ENCODE measurements at regions not wholly inside any gene's neighbourhood (a gene's known extent, or its start where the extent isn't known, plus 50 kb on each side); places are given as distances from the start of the nearest gene placed in this dataset.

DNA sequence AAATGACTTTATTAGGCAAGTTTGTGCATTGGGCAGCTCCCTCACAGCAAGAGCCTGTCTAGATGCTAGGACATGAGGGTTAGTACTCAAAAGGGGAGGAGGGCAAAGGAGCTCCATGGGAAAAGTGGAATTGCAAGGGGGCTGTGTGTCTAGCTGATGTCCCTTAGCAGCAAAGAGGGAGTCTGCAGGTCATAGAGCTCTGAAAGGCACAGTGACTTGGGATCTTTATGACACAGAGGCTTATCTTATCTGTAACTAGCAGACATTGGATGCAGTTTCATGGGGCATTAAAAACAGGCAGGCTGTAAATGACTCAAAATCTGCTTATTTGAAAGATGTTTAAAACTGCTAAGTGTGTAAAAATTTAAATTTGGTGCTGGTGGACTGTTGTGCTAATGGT is 556.2 kb upstream of the FZD8 start:
- no peak for TF ChIP-seq TCF12 (IDR thresholded peaks at IDR 0.05; ENCODE audit: low read depth, low read length)
- TF ChIP-seq, protein P1, sequence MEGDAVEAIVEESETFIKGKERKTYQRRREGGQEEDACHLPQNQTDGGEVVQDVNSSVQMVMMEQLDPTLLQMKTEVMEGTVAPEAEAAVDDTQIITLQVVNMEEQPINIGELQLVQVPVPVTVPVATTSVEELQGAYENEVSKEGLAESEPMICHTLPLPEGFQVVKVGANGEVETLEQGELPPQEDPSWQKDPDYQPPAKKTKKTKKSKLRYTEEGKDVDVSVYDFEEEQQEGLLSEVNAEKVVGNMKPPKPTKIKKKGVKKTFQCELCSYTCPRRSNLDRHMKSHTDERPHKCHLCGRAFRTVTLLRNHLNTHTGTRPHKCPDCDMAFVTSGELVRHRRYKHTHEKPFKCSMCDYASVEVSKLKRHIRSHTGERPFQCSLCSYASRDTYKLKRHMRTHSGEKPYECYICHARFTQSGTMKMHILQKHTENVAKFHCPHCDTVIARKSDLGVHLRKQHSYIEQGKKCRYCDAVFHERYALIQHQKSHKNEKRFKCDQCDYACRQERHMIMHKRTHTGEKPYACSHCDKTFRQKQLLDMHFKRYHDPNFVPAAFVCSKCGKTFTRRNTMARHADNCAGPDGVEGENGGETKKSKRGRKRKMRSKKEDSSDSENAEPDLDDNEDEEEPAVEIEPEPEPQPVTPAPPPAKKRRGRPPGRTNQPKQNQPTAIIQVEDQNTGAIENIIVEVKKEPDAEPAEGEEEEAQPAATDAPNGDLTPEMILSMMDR (IDR thresholded peaks at IDR 0.05 in 2 of 3, conservative IDR thresholded peaks at IDR 0.05 in 1 of 3; ENCODE audit: control insufficient read depth in 2 of 3, extremely low read depth in 1 of 3, insufficient read depth in 1 of 3, low read depth in 3 of 3, low read length in 3 of 3) = no peak
- no peak for TF ChIP-seq POLR2A (IDR thresholded peaks at IDR 0.05; ENCODE audit: low read depth, low read length)
